Brain microvascular endothelial cell (primary cell): ENCODE measurements at regions not wholly inside any gene's neighbourhood (a gene's known extent, or its start where the extent isn't known, plus 50 kb on each side); places are given as distances from the start of the nearest gene placed in this dataset.

ENCODE experiments used
- DNase-seq: peaks from one replicate; pipeline ENCODE4 v3.0.0-alpha.2; 2020
- H3K27ac ChIP-seq: fragments of 250-450 bp; sonication (Bioruptor Pico); 2 replicates; pipeline ENCODE4 v1.5.1; 2020; ENCODE audit warnings: mild to moderate bottlenecking, moderate library complexity
- H3K27me3 ChIP-seq: fragments of 250-450 bp; sonication (Bioruptor Pico); replicated peaks from 2 replicates; pipeline ENCODE4 v1.5.1; 2020; ENCODE audit warnings: mild to moderate bottlenecking
- H3K36me3 ChIP-seq: fragments of 250-450 bp; sonication (Bioruptor Pico); replicated peaks from 2 replicates; pipeline ENCODE4 v1.5.1; 2020; ENCODE audit warnings: mild to moderate bottlenecking
- H3K4me3 ChIP-seq: 2 replicates; pipeline ENCODE4 v1.5.1; 2011; ENCODE audit warnings: low read depth, mild to moderate bottlenecking, control low read depth, low read length, moderate library complexity
- CTCF ChIP-seq: IDR thresholded peaks from 2 replicates; pipeline ENCODE4 v1.5.1; 2011; ENCODE audit warnings: low read depth, mild to moderate bottlenecking, moderate library complexity, low read length, control low read depth, inconsistent platforms; ENCODE audit errors: missing control alignments
- in situ Hi-C: cut with HindIII; loops from 2 replicates; pipeline ENCODE4 v1.10.0; 2017; ENCODE audit warnings: low sequenced_read_pairs, low pct_ligation_motif_present

- Histone ChIP-seq H3K36me3 (no peaks in the 10 kb centered on the region), H3K27ac (no peak overlapping the region), H3K27me3 (no peaks in the 10 kb centered on the region), H3K4me3 (no peak overlapping the region)
- no peak for DNase-seq
- TF ChIP-seq CTCF = no peak
- in situ Hi-C loops = no loop called here
These were observed 558.5 kb upstream of the MGMT start for GRCh38 chr10:128908499-128908898.

- H3K4me3 ChIP-seq = no peak overlapping the region
- no peaks in the 10 kb centered on the region for H3K36me3 ChIP-seq
- in situ Hi-C loops = no loop called here
- DNase-seq = no peak
- TF ChIP-seq CTCF = no peak
- H3K27me3 ChIP-seq = no peaks in the 10 kb centered on the region
- H3K27ac ChIP-seq = no peak overlapping the region
These were observed 554.3 kb upstream of the MGMT start for GRCh38 chr10:128912568-128913311.

- no peak for TF ChIP-seq CTCF
- Histone ChIP-seq H3K4me3 (no peak overlapping the region), H3K27me3 (no peaks in the 10 kb centered on the region), H3K27ac (no peak overlapping the region), H3K36me3 (no peaks in the 10 kb centered on the region)
- in situ Hi-C loops = no loop called here
- no peak for DNase-seq
These were observed 552.4 kb upstream of the MGMT start for GRCh38 chr10:128914681-128915080.

GRCh38 chr10:128915630-128916029 lies 551.4 kb upstream of the MGMT start:
- TF ChIP-seq CTCF = no peak
- H3K27me3 ChIP-seq = no peaks in the 10 kb centered on the region
- in situ Hi-C loops = no loop called here
- DNase-seq = no peak
- no peaks in the 10 kb centered on the region for H3K36me3 ChIP-seq
- no peak overlapping the region for H3K4me3 ChIP-seq
- no peak overlapping the region for H3K27ac ChIP-seq

GRCh38 chr10:128916383-128916782 lies 550.7 kb upstream of the MGMT start:
- in situ Hi-C loops = no loop called here
- H3K27ac ChIP-seq = no peak overlapping the region
- H3K27me3 ChIP-seq = no peaks in the 10 kb centered on the region
- no peak overlapping the region for H3K4me3 ChIP-seq
- TF ChIP-seq CTCF = no peak
- no peak for DNase-seq
- H3K36me3 ChIP-seq = no peaks in the 10 kb centered on the region
